Lung (tissue), 11 donors: ENCODE measurements at regions not wholly inside any gene's neighbourhood (a gene's known extent, or its start where the extent isn't known, plus 50 kb on each side); places are given as distances from the start of the nearest gene placed in this dataset.
"Not testable (repeated sequence)": the region's sequence is repeated elsewhere in the genome, so short reads cannot be mapped to it uniquely, and the experiment has no call there.

Source experiments
- ATAC-seq: fragments of 200-7000 bp; cut with Tn5 transposase; one replicate; pipeline ENCODE4 v1.9.1; 2020; ENCODE audit warnings: moderate number of reproducible peaks; ENCODE audit not compliant: insufficient read depth, low FRiP score
- DNase-seq, 3 donors: peaks; one replicate each; pipeline ENCODE4 v3.0.0-alpha.2; 2013 to 2017
- H3K27ac ChIP-seq, 2 donors: one replicate each; pipeline ENCODE4 v1.5.1; 2013; ENCODE audit warnings: mild to moderate bottlenecking in 2 of 2, moderate library complexity in 2 of 2, control low read depth in 1 of 2, inconsistent platforms in 1 of 2, low read depth in 1 of 2, low read length in 1 of 2
- H3K27me3 ChIP-seq, 3 donors: one replicate each; pipeline ENCODE4 v1.5.1; 2013; ENCODE audit warnings: low read length in 2 of 3; ENCODE audit not compliant: control insufficient read depth in 3 of 3, insufficient read depth in 3 of 3
- H3K36me3 ChIP-seq, 4 donors: one replicate each; pipeline ENCODE4 v1.5.1; 2013; ENCODE audit warnings: low read length in 4 of 4, mild to moderate bottlenecking in 1 of 4, moderate library complexity in 1 of 4; ENCODE audit not compliant: control insufficient read depth in 4 of 4, insufficient read depth in 4 of 4
- H3K4me1 ChIP-seq, 5 donors: one replicate each; pipeline ENCODE4 v1.5.1; 2013; ENCODE audit warnings: low read length in 5 of 5, mild to moderate bottlenecking in 2 of 5, moderate library complexity in 1 of 5; ENCODE audit not compliant: control insufficient read depth in 5 of 5, insufficient read depth in 5 of 5
- H3K4me3 ChIP-seq: one replicate; pipeline ENCODE4 v1.5.1; 2013; ENCODE audit warnings: mild to moderate bottlenecking, control low read depth, moderate library complexity
- H3K9ac ChIP-seq, 2 donors: one replicate each; pipeline ENCODE4 v1.5.1; 2013; ENCODE audit warnings: low read length in 2 of 2, control low read depth in 1 of 2; ENCODE audit not compliant: insufficient read depth in 1 of 2
- H3K9me3 ChIP-seq, 4 donors: one replicate each; pipeline ENCODE4 v1.5.1; 2013; ENCODE audit warnings: low read length in 3 of 4, mild to moderate bottlenecking in 1 of 4, moderate library complexity in 1 of 4; ENCODE audit not compliant: control insufficient read depth in 4 of 4, insufficient read depth in 3 of 4
- CTCF ChIP-seq: IDR thresholded peaks from 2 replicates; pipeline ENCODE4 v1.5.1; 2012; ENCODE audit warnings: mild to moderate bottlenecking; ENCODE audit errors: control extremely low read depth, extremely low read depth
- WGBS, 2 donors: extraction: QIAGEN DNeasy Blood & Tissue Kit; methylation state at CpG; one replicate each; pipeline ENCODE4 v1.1.7; 2013; 5-methylcytosine and 5-hydroxymethylcytosine counted together
- donor health status: control.
- donor health status: control.
- donor health status: Bipolar disorder and iron deficiency.
- donor health status: healthy.
- donor health status: DM: yes; HTN: yes; CAD: no.

DNA sequence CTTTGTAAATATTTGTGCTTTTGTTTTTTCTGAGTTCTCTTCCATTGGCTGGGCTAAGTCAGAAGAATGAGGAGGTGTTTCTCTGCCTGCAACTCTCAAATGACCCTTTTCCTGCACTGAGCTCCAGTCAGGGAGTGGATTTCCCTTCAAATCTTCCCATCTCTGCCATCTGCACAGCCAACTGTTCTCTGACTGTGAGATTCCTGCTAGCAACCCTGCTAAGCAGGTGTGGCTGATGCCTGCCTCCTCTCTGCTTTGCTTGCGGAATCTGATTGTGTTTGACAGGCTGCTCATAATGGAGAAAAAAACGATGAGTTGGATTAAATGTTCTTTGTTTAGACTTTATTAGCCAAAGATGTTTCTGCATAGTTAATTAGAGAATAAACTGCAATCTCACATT is 519.8 kb downstream of the TMEM114 start:
- ATAC-seq: no peak
- no peaks in the 10 kb centered on the region for H3K4me1 ChIP-seq
- peaks cover 0 to 7% (median 4%) of the 10 kb centered on the region in 4 donors for H3K9me3 ChIP-seq
- no peak for TF ChIP-seq CTCF
- no peaks in the 10 kb centered on the region for H3K27me3 ChIP-seq
- H3K36me3 ChIP-seq: no peaks in the 10 kb centered on the region
- 65 to 79% methylated on average over 2 of the region's 2 CpGs for WGBS, 2 donors
- no peak overlapping the region for H3K9ac ChIP-seq
- H3K4me3 ChIP-seq: no peak overlapping the region
- DNase-seq: no peak
- no peak overlapping the region for H3K27ac ChIP-seq

GRCh38 chr16:8068225-8068624 is 522.1 kb downstream of the TMEM114 start:
- H3K4me3 ChIP-seq, H3K4me1 ChIP-seq, DNase-seq, H3K36me3 ChIP-seq, H3K9ac ChIP-seq, H3K27me3 ChIP-seq, H3K27ac ChIP-seq, ATAC-seq: not testable (repeated sequence)
- WGBS, 2 donors: 85 to 87% methylated on average over 3 of the region's 3 CpGs
- H3K9me3 ChIP-seq: peaks cover 0 to 12% (median 7%) of the 10 kb centered on the region in 4 donors

DNA sequence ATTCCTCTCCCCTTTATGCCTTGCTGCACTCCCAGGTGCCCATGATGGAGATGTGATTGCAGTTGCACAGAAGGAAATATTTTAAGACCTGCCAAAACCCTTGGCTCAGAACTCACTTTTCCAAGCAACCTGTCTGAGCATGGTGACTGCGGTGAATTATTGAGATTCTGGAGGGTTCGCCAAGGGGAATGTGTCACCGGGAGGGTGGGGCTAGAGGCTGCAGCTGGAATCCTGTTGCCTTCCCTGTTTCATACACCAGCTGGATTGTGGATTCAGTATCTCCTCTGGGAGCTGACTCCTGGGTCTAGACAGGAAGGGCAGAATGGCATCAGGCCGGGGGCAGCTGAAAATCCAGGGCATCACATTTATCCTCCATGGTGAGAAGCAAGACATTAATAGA is 527.2 kb downstream of the TMEM114 start:
- WGBS, 2 donors: 76 to 86% methylated on average over 4 of the region's 4 CpGs
- TF ChIP-seq CTCF: no peak
- Histone ChIP-seq H3K27me3 (no peaks in the 10 kb centered on the region), H3K36me3 (no peaks in the 10 kb centered on the region), H3K9me3 (peaks cover 0 to 14% (median 7%) of the 10 kb centered on the region in 4 donors), H3K27ac (no peak overlapping the region), H3K4me3 (no peak overlapping the region), H3K4me1 (no peaks in the 10 kb centered on the region), H3K9ac (no peak overlapping the region)
- DNase-seq: no peak
- ATAC-seq: no peak

DNA sequence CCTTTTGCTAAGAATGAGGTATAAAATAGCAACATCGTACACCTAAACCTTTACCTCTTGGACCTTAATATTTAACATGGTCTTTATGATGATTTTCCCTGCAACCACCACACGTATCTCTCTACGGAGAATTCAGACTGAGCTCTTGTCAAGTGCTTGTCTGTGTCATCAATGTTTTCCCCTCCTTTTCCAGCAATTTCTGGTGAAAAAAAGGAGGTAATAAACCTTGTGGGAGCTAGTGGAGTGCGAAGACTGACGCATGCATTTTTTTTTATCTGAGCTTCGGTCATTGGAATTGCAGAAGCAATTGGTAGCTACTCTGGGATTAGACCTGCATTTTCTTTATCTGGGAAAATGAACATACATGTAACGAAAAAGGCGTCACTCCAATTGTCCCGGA is 527.6 kb downstream of the TMEM114 start:
- Histone ChIP-seq H3K27ac (no peak overlapping the region), H3K27me3 (no peaks in the 10 kb centered on the region), H3K9me3 (peaks cover 0 to 14% (median 7%) of the 10 kb centered on the region in 4 donors), H3K4me1 (no peaks in the 10 kb centered on the region), H3K36me3 (no peaks in the 10 kb centered on the region), H3K4me3 (no peak overlapping the region), H3K9ac (no peak overlapping the region)
- ATAC-seq (no peak), DNase-seq (no peak)
- TF ChIP-seq CTCF: no peak
- 86 to 87% methylated on average over 9 of the region's 9 CpGs for WGBS, 2 donors
